ENCODE measurements at regions not wholly inside any gene's neighbourhood (a gene's known extent, or its start where the extent isn't known, plus 50 kb on each side); places are given as distances from the start of the nearest gene placed in this dataset.

- no peak overlapping the region for H3K4me2 ChIP-seq (replicated peaks; ENCODE audit: low read depth, low read length, poor library complexity, severe bottlenecking)
- H3K4me1 ChIP-seq (ENCODE audit: control insufficient read depth in 2 of 2, insufficient read depth in 2 of 2, low read length in 2 of 2) = no peaks in the 10 kb centered on the region
- TF ChIP-seq EZH2 (IDR thresholded peaks at IDR 0.05; ENCODE audit: borderline replicate concordance, insufficient read depth, low read depth, low read length, poor library complexity, severe bottlenecking) (no peak), CTCF (IDR thresholded peaks at IDR 0.05) (no peak)
- no peaks in the 10 kb centered on the region for H3K4me1 Mint-ChIP-seq
- no peak for DNase-seq
- peaks cover 5% of the 10 kb centered on the region for H3K9me3 Mint-ChIP-seq (ENCODE audit: insufficient read depth)
- no peaks in the 10 kb centered on the region for H4K20me1 ChIP-seq (ENCODE audit: control insufficient read depth, insufficient read depth, low read length, poor library complexity, severe bottlenecking)
- intact Hi-C loops (cut with micrococcal nuclease) = no loop called here
- CTCF ChIA-PET = no interaction called here
- H2AFZ ChIP-seq (ENCODE audit: insufficient read depth, low read depth, low read length, poor library complexity, severe bottlenecking) = no peak overlapping the region
- peaks cover 14% of the 10 kb centered on the region for H3K27me3 Mint-ChIP-seq
- H3K27ac Mint-ChIP-seq = no peak overlapping the region
- H3K9ac ChIP-seq (ENCODE audit: low read length) = no peak overlapping the region
- H3K4me3 Mint-ChIP-seq = no peak overlapping the region
- H3K27ac ChIP-seq (ENCODE audit: low read length in 2 of 2) = no peak overlapping the region
- H3K9me3 ChIP-seq (ENCODE audit: control extremely low read depth in 1 of 3, control insufficient read depth in 2 of 3, insufficient read depth in 1 of 3, low read length in 2 of 3) = peaks cover 0 to 5% (median 0%) of the 10 kb centered on the region in 3 donors
- no peak overlapping the region for H3K4me3 ChIP-seq (ENCODE audit: control extremely low read depth in 1 of 5, extremely low read depth in 1 of 5, insufficient read depth in 1 of 5, low read depth in 2 of 5, low read length in 4 of 5)
- POLR2A ChIA-PET = no interaction called here
- no peak for ATAC-seq (ENCODE audit: low read depth)
- no CpG with 5 or more reads among the region's 1 CpG for WGBS (ENCODE audit: insufficient coverage)
- peaks cover 0 to 12% (median 2%) of the 10 kb centered on the region in 4 experiments for H3K27me3 ChIP-seq (replicated peaks in 1 of 4; ENCODE audit: control extremely low read depth in 1 of 4, control insufficient read depth in 3 of 4, insufficient read depth in 4 of 4, low read length in 3 of 4)
- no peaks in the 10 kb centered on the region for H3K79me2 ChIP-seq (ENCODE audit: control insufficient read depth, insufficient read depth, low read length)
- H3K36me3 ChIP-seq (replicated peaks in 1 of 2; ENCODE audit: control extremely low read depth in 1 of 2, control insufficient read depth in 1 of 2, extremely low read depth in 1 of 2, insufficient read depth in 2 of 2, low read length in 1 of 2) = no peaks in the 10 kb centered on the region
Observed at GRCh38 chr11:34787895-34788294, 128.3 kb downstream of the APIP start.

DNA sequence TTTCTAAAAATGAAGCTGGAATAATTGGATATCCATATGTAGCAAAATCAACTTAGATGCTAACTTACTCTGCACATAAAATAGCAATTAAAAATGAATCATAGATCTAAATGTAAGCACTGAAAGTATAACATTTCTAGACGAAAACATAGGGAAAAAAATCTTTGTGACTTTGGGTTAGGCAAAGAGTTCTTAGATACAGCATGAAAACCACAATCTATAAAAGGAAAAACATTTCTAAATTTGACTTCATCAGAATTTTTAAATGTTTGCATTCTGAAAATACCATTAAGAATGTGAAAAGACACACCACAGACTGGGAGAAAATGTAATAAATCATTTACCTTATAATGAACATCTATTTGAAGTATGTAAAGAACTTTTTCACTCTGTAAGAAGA is 128.8 kb downstream of the APIP start:
- no peaks in the 10 kb centered on the region for H4K20me1 ChIP-seq (ENCODE audit: control insufficient read depth, insufficient read depth, low read length, poor library complexity, severe bottlenecking)
- Mint-ChIP-seq H3K4me1 (no peaks in the 10 kb centered on the region), H3K27me3 (peaks cover 14% of the 10 kb centered on the region), H3K27ac (no peak overlapping the region), H3K4me3 (no peak overlapping the region), H3K9me3 (ENCODE audit: insufficient read depth) (peaks cover 5% of the 10 kb centered on the region)
- no peak overlapping the region for H3K4me3 ChIP-seq (ENCODE audit: control extremely low read depth in 1 of 5, extremely low read depth in 1 of 5, insufficient read depth in 1 of 5, low read depth in 2 of 5, low read length in 4 of 5)
- ChIA-PET POLR2A (no interaction called here), CTCF (no interaction called here)
- H3K9me3 ChIP-seq (ENCODE audit: control extremely low read depth in 1 of 3, control insufficient read depth in 2 of 3, insufficient read depth in 1 of 3, low read length in 2 of 3) = peaks cover 0 to 5% (median 0%) of the 10 kb centered on the region in 3 donors
- H2AFZ ChIP-seq (ENCODE audit: insufficient read depth, low read depth, low read length, poor library complexity, severe bottlenecking) = no peak overlapping the region
- TF ChIP-seq EZH2 (IDR thresholded peaks at IDR 0.05; ENCODE audit: borderline replicate concordance, insufficient read depth, low read depth, low read length, poor library complexity, severe bottlenecking) (no peak), CTCF (IDR thresholded peaks at IDR 0.05) (no peak)
- H3K4me1 ChIP-seq (ENCODE audit: control insufficient read depth in 2 of 2, insufficient read depth in 2 of 2, low read length in 2 of 2) = no peaks in the 10 kb centered on the region
- no peak overlapping the region for H3K9ac ChIP-seq (ENCODE audit: low read length)
- H3K4me2 ChIP-seq (replicated peaks; ENCODE audit: low read depth, low read length, poor library complexity, severe bottlenecking) = no peak overlapping the region
- peaks cover 0 to 12% (median 2%) of the 10 kb centered on the region in 4 experiments for H3K27me3 ChIP-seq (replicated peaks in 1 of 4; ENCODE audit: control extremely low read depth in 1 of 4, control insufficient read depth in 3 of 4, insufficient read depth in 4 of 4, low read length in 3 of 4)
- intact Hi-C loops (cut with micrococcal nuclease) = no loop called here
- no peak for ATAC-seq (ENCODE audit: low read depth)
- no peaks in the 10 kb centered on the region for H3K79me2 ChIP-seq (ENCODE audit: control insufficient read depth, insufficient read depth, low read length)
- WGBS (ENCODE audit: insufficient coverage) = no CpG with 5 or more reads among the region's 1 CpG
- H3K27ac ChIP-seq (ENCODE audit: low read length in 2 of 2) = no peak overlapping the region
- no peaks in the 10 kb centered on the region for H3K36me3 ChIP-seq (replicated peaks in 1 of 2; ENCODE audit: control extremely low read depth in 1 of 2, control insufficient read depth in 1 of 2, extremely low read depth in 1 of 2, insufficient read depth in 2 of 2, low read length in 1 of 2)
- no peak for DNase-seq
